ENCODE measurements at regions not wholly inside any gene's neighbourhood (a gene's known extent, or its start where the extent isn't known, plus 50 kb on each side); places are given as distances from the start of the nearest gene placed in this dataset.

- no peaks in the 10 kb centered on the region for H3F3A ChIP-seq (replicated peaks; ENCODE audit: insufficient read depth)
- no peaks in the 10 kb centered on the region for H4K20me1 ChIP-seq (ENCODE audit: insufficient read depth)
- H3K9me2 ChIP-seq, result no peaks in the 10 kb centered on the region
- no peaks in the 10 kb centered on the region for H3K9me3 ChIP-seq
- H3K36me3 ChIP-seq (replicated peaks in 1 of 2; ENCODE audit: control insufficient read depth in 1 of 2, insufficient read depth in 2 of 2, low read length in 1 of 2), result no peaks in the 10 kb centered on the region
- no peak for TF ChIP-seq NFIC (IDR thresholded peaks at IDR 0.05; ENCODE audit: borderline replicate concordance)
- TF ChIP-seq MAX (IDR thresholded peaks at IDR 0.05; ENCODE audit: low read depth), result no peak
- TF ChIP-seq ELF1 (IDR thresholded peaks at IDR 0.05), result no peak
- no peak for TF ChIP-seq SIN3A (IDR thresholded peaks at IDR 0.05; ENCODE audit: borderline replicate concordance, low read depth, low read length)
- no peak for TF ChIP-seq TEAD4 (IDR thresholded peaks at IDR 0.05; ENCODE audit: borderline replicate concordance, insufficient read depth)
- TF ChIP-seq USF2 (IDR thresholded peaks at IDR 0.05; ENCODE audit: borderline replicate concordance, low read depth, low read length), result no peak
- no peak for TF ChIP-seq YY1 (IDR thresholded peaks at IDR 0.05; ENCODE audit: low read depth)
- no peak for TF ChIP-seq CTCF (IDR thresholded peaks at IDR 0.05)
- TF ChIP-seq FOXM1 (IDR thresholded peaks at IDR 0.05; ENCODE audit: low read depth), result no peak
- no peak for TF ChIP-seq FOXJ3 (CRISPR knock-in tag; IDR thresholded peaks at IDR 0.05)
- no peak for TF ChIP-seq POLR2AphosphoS5 (IDR thresholded peaks at IDR 0.05; ENCODE audit: low read depth, low read length)
- TF ChIP-seq EZH2phosphoT487 (IDR thresholded peaks at IDR 0.05; ENCODE audit: borderline replicate concordance, low read depth), result no peak
- no peak for TF ChIP-seq RXRA (IDR thresholded peaks at IDR 0.05; ENCODE audit: borderline replicate concordance, low read depth)
- TF ChIP-seq RAD21 (IDR thresholded peaks at IDR 0.05; ENCODE audit: low read length), result no peak
- TF ChIP-seq RCOR1 (IDR thresholded peaks at IDR 0.05; ENCODE audit: low read length), result no peak
- TF ChIP-seq NRF1 (IDR thresholded peaks at IDR 0.05; ENCODE audit: low read depth, low read length), result no peak
- TF ChIP-seq FOSL2 (IDR thresholded peaks at IDR 0.05; ENCODE audit: borderline replicate concordance, low read depth), result no peak
- TF ChIP-seq RFX5 (IDR thresholded peaks at IDR 0.05; ENCODE audit: low read length), result no peak
- TF ChIP-seq MXI1 (IDR thresholded peaks at IDR 0.05; ENCODE audit: low read depth, low read length), result no peak
- TF ChIP-seq, protein P1, sequence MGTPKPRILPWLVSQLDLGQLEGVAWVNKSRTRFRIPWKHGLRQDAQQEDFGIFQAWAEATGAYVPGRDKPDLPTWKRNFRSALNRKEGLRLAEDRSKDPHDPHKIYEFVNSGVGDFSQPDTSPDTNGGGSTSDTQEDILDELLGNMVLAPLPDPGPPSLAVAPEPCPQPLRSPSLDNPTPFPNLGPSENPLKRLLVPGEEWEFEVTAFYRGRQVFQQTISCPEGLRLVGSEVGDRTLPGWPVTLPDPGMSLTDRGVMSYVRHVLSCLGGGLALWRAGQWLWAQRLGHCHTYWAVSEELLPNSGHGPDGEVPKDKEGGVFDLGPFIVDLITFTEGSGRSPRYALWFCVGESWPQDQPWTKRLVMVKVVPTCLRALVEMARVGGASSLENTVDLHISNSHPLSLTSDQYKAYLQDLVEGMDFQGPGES (IDR thresholded peaks at IDR 0.05; ENCODE audit: low read depth, low read length), result no peak
- no peaks in the 10 kb centered on the region for H3K79me2 ChIP-seq (ENCODE audit: insufficient read depth)
- no peak overlapping the region for H3K9ac ChIP-seq
- H3K4me3 ChIP-seq (ENCODE audit: low read depth in 2 of 2, low read length in 1 of 2), result no peak overlapping the region
- WGBS (ENCODE audit: low lambda C conversion rate), result no CpG with 5 or more reads among the region's 3 CpGs
- DNase-seq, result no peak
- H3K27ac ChIP-seq (ENCODE audit: low read depth in 2 of 2, low read length in 1 of 2), result no peak overlapping the region
- no peaks in the 10 kb centered on the region for H3K4me1 ChIP-seq (ENCODE audit: control insufficient read depth in 1 of 2, insufficient read depth in 2 of 2, low read depth in 1 of 2, low read length in 1 of 2)
- POLR2A ChIA-PET, result no interaction called here
- CTCF ChIA-PET, result no interaction called here
- H2AFZ ChIP-seq (ENCODE audit: low read depth), result no peak overlapping the region
- H3K27me3 ChIP-seq (ENCODE audit: insufficient read depth), result no peaks in the 10 kb centered on the region
- no peak overlapping the region for H3K4me2 ChIP-seq
These were observed 278.8 kb upstream of the RPS6KA3 start for GRCh38 chrX:20545538-20545937.
